HepG2 (cell line): ENCODE measurements at regions not wholly inside any gene's neighbourhood (a gene's known extent, or its start where the extent isn't known, plus 50 kb on each side); places are given as distances from the start of the nearest gene placed in this dataset.
"Not testable (repeated sequence)": the region's sequence is repeated elsewhere in the genome, so short reads cannot be mapped to it uniquely, and the experiment has no call there.

Source experiments
- BCL6 ChIP-seq: IDR thresholded peaks from 2 replicates; pipeline ENCODE4 v1.6.1; 2016; ENCODE audit warnings: missing genetic modification reagents, missing compliant biosample characterization
- CREM ChIP-seq, 2 experiments: sonication (generic) in 1 of 2; formaldehyde crosslinking in 1 of 2; IDR thresholded peaks; 2 replicates each; pipeline versions ENCODE4 v1.4.0 to v1.6.1; 2016 to 2020; ENCODE audit warnings: antibody characterized with exemption in 1 of 2, mild to moderate bottlenecking in 1 of 2, missing genetic modification reagents in 1 of 2
- FOXJ3 ChIP-seq: sonication (generic); formaldehyde crosslinking; IDR thresholded peaks from 2 replicates; pipeline ENCODE4 v1.4.0; 2020; ENCODE audit warnings: missing genetic modification reagents, mild to moderate bottlenecking, borderline replicate concordance
- GFI1 ChIP-seq: sonication (generic); formaldehyde crosslinking; IDR thresholded peaks from 2 replicates; pipeline ENCODE4 v1.5.0; 2020; ENCODE audit warnings: missing genetic modification reagents, mild to moderate bottlenecking, borderline replicate concordance
- HDAC1 ChIP-seq: sonication (generic); formaldehyde crosslinking; IDR thresholded peaks from 2 replicates; pipeline ENCODE4 v1.5.1; 2020; ENCODE audit warnings: mild to moderate bottlenecking, missing genetic modification reagents
- HDAC2 ChIP-seq: sonication (generic); formaldehyde crosslinking; IDR thresholded peaks from 2 replicates; pipeline ENCODE4 v1.4.0; 2020; ENCODE audit warnings: missing genetic modification reagents
- HNF4A ChIP-seq: sonication (generic); formaldehyde crosslinking; IDR thresholded peaks from 2 replicates; pipeline ENCODE4 v1.4.0; 2020; ENCODE audit warnings: missing genetic modification reagents
- MED1 ChIP-seq: sonication (generic); formaldehyde crosslinking; IDR thresholded peaks from 2 replicates; pipeline ENCODE4 v1.4.0; 2020; ENCODE audit warnings: missing genetic modification reagents
- MLX ChIP-seq: IDR thresholded peaks from 2 replicates; pipeline ENCODE4 v1.6.1; 2016
- RARA ChIP-seq: IDR thresholded peaks from 2 replicates; pipeline ENCODE4 v1.6.1; 2016; ENCODE audit warnings: missing genetic modification reagents, missing compliant biosample characterization
- SOX5 ChIP-seq: IDR thresholded peaks from 2 replicates; pipeline ENCODE4 v1.6.1; 2016; ENCODE audit warnings: borderline replicate concordance
- TCF7 ChIP-seq: sonication (generic); IDR thresholded peaks from 2 replicates; pipeline ENCODE4 v1.6.1; 2016; ENCODE audit warnings: antibody characterized with exemption, low read depth
- TEAD3 ChIP-seq: optimal IDR thresholded peaks from 2 replicates; pipeline ENCODE3; 2016; ENCODE audit warnings: borderline replicate concordance
- THRA ChIP-seq: sonication (generic); formaldehyde crosslinking; IDR thresholded peaks from 2 replicates; pipeline ENCODE4 v1.4.0; 2020; ENCODE audit warnings: missing genetic modification reagents, borderline replicate concordance
- ZGPAT ChIP-seq: IDR thresholded peaks from 2 replicates; pipeline ENCODE4 v1.6.1; 2016; ENCODE audit warnings: mild to moderate bottlenecking
- ZNF503 ChIP-seq: sonication (generic); formaldehyde crosslinking; IDR thresholded peaks from 2 replicates; pipeline ENCODE4 v1.4.0; 2020; ENCODE audit warnings: missing genetic modification reagents
- ZNF609 ChIP-seq: sonication (generic); formaldehyde crosslinking; IDR thresholded peaks from 2 replicates; pipeline ENCODE4 v1.4.0; 2020; ENCODE audit warnings: mild to moderate bottlenecking, missing genetic modification reagents, borderline replicate concordance
- ZSCAN9 ChIP-seq: IDR thresholded peaks from 2 replicates; pipeline ENCODE4 v1.6.1; 2016; ENCODE audit warnings: borderline replicate concordance

- TF ChIP-seq MED1 (CRISPR knock-in tag) (peak; percentile 77), HNF4A (peak; percentile 50; the same call in 1 of the 2 replicates), THRA (CRISPR knock-in tag) (peak; percentile 56; the same call in 1 of the 2 replicates), HDAC2 (CRISPR knock-in tag) (peak; percentile 63), BCL6 (CRISPR knock-in tag) (peak; percentile 42; the same call in 1 of the 2 replicates), ZGPAT (peak; percentile 33; the same call in 1 of the 2 replicates), MLX (CRISPR knock-in tag) (peak; percentile 49; the same call in 1 of the 2 replicates), SOX5 (CRISPR knock-in tag) (peak; percentile 63; the same call in 1 of the 2 replicates), TCF7 (peak; percentile 77; the same call in 1 of the 2 replicates), HDAC1 (CRISPR knock-in tag) (peak; percentile 34; the same call in 1 of the 2 replicates), FOXJ3 (CRISPR knock-in tag) (peak; percentile 71; the same call in 1 of the 2 replicates), TEAD3 (CRISPR knock-in tag) (peak; percentile 9), ZNF503 (CRISPR knock-in tag) (peak; percentile 77; the same call in 1 of the 2 replicates), GFI1 (peak; percentile 53; the same call in 1 of the 2 replicates), ZSCAN9 (CRISPR knock-in tag) (0 out of 2 replicates have a peak, but pooled peaks have one; percentile 32), CREM (IDR thresholded peaks at IDR 0.05) (peak; percentile 73; the same call in 1 of the 2 replicates), RARA (CRISPR knock-in tag) (peak; percentile 88), ZNF609 (CRISPR knock-in tag) (peak; percentile 85; the same call in 1 of the 2 replicates)
- TF ChIP-seq CREM (CRISPR knock-in tag; IDR thresholded peaks at IDR 0.05) = not testable (repeated sequence)
Measured at GRCh38 chr4:69389111-69389510, 106.6 kb downstream of the UGT2B4 start (continued).
